SH-SY5Y (cell line): ENCODE measurements at regions not wholly inside any gene's neighbourhood (a gene's known extent, or its start where the extent isn't known, plus 50 kb on each side); places are given as distances from the start of the nearest gene placed in this dataset.

Source experiments
- GATA2 ChIP-seq: IDR thresholded peaks from 2 replicates; pipeline ENCODE4 v1.6.1; 2011; ENCODE audit warnings: mild to moderate bottlenecking, low read depth, low read length
- GATA3 ChIP-seq: IDR thresholded peaks from 2 replicates; pipeline ENCODE4 v1.6.1; 2011; ENCODE audit warnings: low read depth, mild to moderate bottlenecking, low read length, moderate library complexity

DNA sequence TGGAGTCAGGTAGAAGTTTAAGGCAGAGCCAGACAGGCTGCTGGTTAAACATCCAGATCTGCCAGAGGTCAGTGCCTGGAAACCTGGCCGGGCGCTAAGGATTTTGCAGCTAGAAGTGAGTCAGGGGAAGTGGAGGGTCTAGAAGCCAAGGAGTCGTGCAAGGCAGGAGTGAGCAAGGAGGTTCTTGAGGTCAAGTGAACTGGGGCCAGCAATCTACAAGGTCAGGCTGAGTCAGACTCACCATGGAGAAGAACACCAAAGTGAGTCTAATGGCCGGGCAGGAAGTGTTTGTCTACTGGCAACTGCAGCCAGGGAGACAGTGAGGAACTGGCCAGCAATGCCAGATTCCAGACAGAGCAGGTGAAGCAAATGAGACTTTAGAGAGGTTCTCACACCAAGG, 628.2 kb downstream of the ETNK1 start:
- TF ChIP-seq GATA2 (no peak), GATA3 (no peak)
